Neural progenitor cell (in vitro differentiated cells): ENCODE measurements at regions not wholly inside any gene's neighbourhood (a gene's known extent, or its start where the extent isn't known, plus 50 kb on each side); places are given as distances from the start of the nearest gene placed in this dataset.
"Not testable (repeated sequence)": the region's sequence is repeated elsewhere in the genome, so short reads cannot be mapped to it uniquely, and the experiment has no call there.

ENCODE experiments used
- DNase-seq: peaks from one replicate; pipeline ENCODE4 v3.0.0-alpha.2; 2016; ENCODE audit warnings: low spot score
- H2AFZ ChIP-seq: fragments of 200-600 bp; sonication (generic); replicated peaks from 2 replicates; pipeline ENCODE4 v1.6.1; 2016; ENCODE audit warnings: antibody characterized with exemption
- H3F3A ChIP-seq: fragments of 200-600 bp; sonication (generic); 2 replicates; pipeline ENCODE4 v1.6.1; 2016; ENCODE audit warnings: antibody characterized with exemption, low read depth
- H3K27ac ChIP-seq: fragments of 200-600 bp; sonication (generic); 2 replicates; pipeline ENCODE4 v1.5.1; 2016; ENCODE audit warnings: mild to moderate bottlenecking
- H3K27me3 ChIP-seq: fragments of 200-600 bp; sonication (generic); 2 replicates; pipeline ENCODE4 v1.6.1; 2016; ENCODE audit warnings: mild to moderate bottlenecking, moderate library complexity
- H3K36me3 ChIP-seq: fragments of 200-600 bp; sonication (generic); 2 replicates; pipeline ENCODE4 v1.5.1; 2016
- H3K4me1 ChIP-seq: fragments of 200-600 bp; sonication (generic); 2 replicates; pipeline ENCODE4 v1.6.1; 2016; ENCODE audit warnings: mixed run types
- H3K4me2 ChIP-seq: fragments of 200-600 bp; sonication (generic); 2 replicates; pipeline ENCODE4 v1.6.1; 2016
- H3K4me3 ChIP-seq: fragments of 200-600 bp; sonication (generic); 2 replicates; pipeline ENCODE4 v1.5.1; 2016
- H3K79me2 ChIP-seq: fragments of 200-600 bp; sonication (generic); 2 replicates; pipeline ENCODE4 v1.6.1; 2016; ENCODE audit warnings: low read depth
- H3K9ac ChIP-seq: fragments of 200-600 bp; sonication (generic); 2 replicates; pipeline ENCODE4 v1.6.1; 2016
- H3K9me3 ChIP-seq: fragments of 200-600 bp; sonication (generic); 2 replicates; pipeline ENCODE4 v1.5.1; 2016; ENCODE audit warnings: low read depth
- H4K20me1 ChIP-seq: fragments of 200-600 bp; sonication (generic); 2 replicates; pipeline ENCODE4 v1.6.1; 2016; ENCODE audit warnings: low read depth
- H3K27ac Mint-ChIP-seq: 3 replicates; pipeline ENCODE4 v1.8.0; 2021; ENCODE audit warnings: mixed read lengths
- H3K27me3 Mint-ChIP-seq: 2 replicates; pipeline ENCODE4 v1.8.0; 2022; ENCODE audit warnings: low read depth, mild to moderate bottlenecking, inconsistent platforms, moderate library complexity, mixed read lengths; ENCODE audit not compliant: insufficient read depth
- H3K36me3 Mint-ChIP-seq: 3 replicates; pipeline ENCODE4 v1.8.0; 2021; ENCODE audit warnings: mixed read lengths
- H3K4me1 Mint-ChIP-seq: 3 replicates; pipeline ENCODE4 v1.8.0; 2021; ENCODE audit warnings: mixed read lengths
- H3K4me3 Mint-ChIP-seq: 3 replicates; pipeline ENCODE4 v1.8.0; 2021; ENCODE audit warnings: mild to moderate bottlenecking, moderate library complexity, mixed read lengths
- H3K9me3 Mint-ChIP-seq: 3 replicates; pipeline ENCODE4 v1.8.0; 2020; ENCODE audit warnings: mixed read lengths
- CTCF ChIP-seq: fragments of 200-600 bp; sonication (generic); IDR thresholded peaks from 2 replicates; pipeline ENCODE4 v1.5.1; 2017; ENCODE audit warnings: antibody characterized with exemption, mild to moderate bottlenecking
- EZH2 ChIP-seq: fragments of 200-600 bp; sonication (generic); IDR thresholded peaks from 2 replicates; pipeline ENCODE4 v1.6.1; 2017; ENCODE audit warnings: antibody characterized with exemption, mild to moderate bottlenecking, moderate library complexity
- EZH2phosphoT487 ChIP-seq: fragments of 200-600 bp; sonication (generic); IDR thresholded peaks from 2 replicates; pipeline ENCODE4 v1.6.1; 2017; ENCODE audit warnings: antibody characterized with exemption

GRCh38 chr11:7170431-7170830 is 81.3 kb upstream of the SYT9 start:
- H3K9ac ChIP-seq: no peak overlapping the region

DNA sequence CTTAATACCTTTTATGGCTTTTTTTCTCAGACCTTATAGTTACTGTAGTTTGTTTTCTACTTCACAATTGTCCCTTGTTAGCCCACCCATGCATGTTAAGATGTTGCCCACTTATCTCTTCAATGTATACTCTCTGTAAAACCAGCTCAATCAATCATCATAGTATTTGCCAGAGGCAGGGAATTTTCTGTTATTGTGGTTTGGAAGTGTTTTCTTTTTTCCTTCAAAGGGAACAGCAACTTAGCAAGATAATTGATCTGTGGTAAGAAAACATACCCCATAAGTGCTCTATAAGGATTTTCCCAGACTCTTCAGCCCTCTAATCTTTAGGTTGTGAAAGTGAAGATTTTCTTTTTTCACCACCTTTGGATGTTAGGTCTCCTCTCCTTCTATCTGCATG is 76.7 kb upstream of the SYT9 start:
- Histone ChIP-seq H3K27ac (no peak overlapping the region), H3K36me3 (no peaks in the 10 kb centered on the region), H3K27me3 (no peaks in the 10 kb centered on the region), H3K9me3 (no peaks in the 10 kb centered on the region), H3K4me1 (no peaks in the 10 kb centered on the region), H3K4me2 (no peak overlapping the region), H2AFZ (no peak overlapping the region), H3F3A (no peaks in the 10 kb centered on the region), H4K20me1 (no peaks in the 10 kb centered on the region), H3K9ac (no peak overlapping the region), H3K4me3 (no peak overlapping the region), H3K79me2 (no peaks in the 10 kb centered on the region)
- no peak overlapping the region for H3K4me3 Mint-ChIP-seq
- H3K36me3 Mint-ChIP-seq: no peaks in the 10 kb centered on the region
- no peaks in the 10 kb centered on the region for H3K27me3 Mint-ChIP-seq
- H3K9me3 Mint-ChIP-seq: no peaks in the 10 kb centered on the region
- DNase-seq: no peak
- no peak for TF ChIP-seq CTCF
- TF ChIP-seq EZH2: no peak
- no peak for TF ChIP-seq EZH2phosphoT487
- H3K4me1 Mint-ChIP-seq: no peaks in the 10 kb centered on the region
- H3K27ac Mint-ChIP-seq: no peak overlapping the region

More at GRCh38 chr11:7170431-7170830, 81.3 kb upstream of the SYT9 start:
- no peaks in the 10 kb centered on the region for H3K36me3 ChIP-seq
- Mint-ChIP-seq H3K9me3 (no peaks in the 10 kb centered on the region), H3K36me3 (no peaks in the 10 kb centered on the region), H3K4me3 (no peak overlapping the region), H3K27me3 (no peaks in the 10 kb centered on the region), H3K27ac (no peak overlapping the region), H3K4me1 (no peaks in the 10 kb centered on the region)
- H3K27ac ChIP-seq: no peak overlapping the region
- H3K4me2 ChIP-seq: no peak overlapping the region
- H4K20me1 ChIP-seq: no peaks in the 10 kb centered on the region
- DNase-seq: no peak
- H3K4me1 ChIP-seq: peaks cover 28% of the 10 kb centered on the region
- no peak for TF ChIP-seq EZH2phosphoT487
- H3K27me3 ChIP-seq: no peaks in the 10 kb centered on the region
- no peak overlapping the region for H2AFZ ChIP-seq
- peaks cover 5% of the 10 kb centered on the region for H3F3A ChIP-seq
- H3K79me2 ChIP-seq: no peaks in the 10 kb centered on the region
- no peak overlapping the region for H3K4me3 ChIP-seq
- H3K9me3 ChIP-seq: no peaks in the 10 kb centered on the region

- no peaks in the 10 kb centered on the region for H3K9me3 ChIP-seq
- no peak overlapping the region for H3K9ac ChIP-seq
- H3K27ac ChIP-seq: no peak overlapping the region
- Mint-ChIP-seq H3K27ac (no peak overlapping the region), H3K36me3 (no peaks in the 10 kb centered on the region), H3K27me3 (peaks cover 2% of the 10 kb centered on the region), H3K4me1 (no peaks in the 10 kb centered on the region), H3K4me3 (no peak overlapping the region), H3K9me3 (peaks cover 2% of the 10 kb centered on the region)
- H3K4me3 ChIP-seq: no peak overlapping the region
- no peaks in the 10 kb centered on the region for H3F3A ChIP-seq
- no peaks in the 10 kb centered on the region for H3K4me1 ChIP-seq
- H3K27me3 ChIP-seq: no peaks in the 10 kb centered on the region
- H3K79me2 ChIP-seq: no peaks in the 10 kb centered on the region
- no peak overlapping the region for H3K4me2 ChIP-seq
- DNase-seq: no peak
- H2AFZ ChIP-seq: no peak overlapping the region
- H4K20me1 ChIP-seq: no peaks in the 10 kb centered on the region
- TF ChIP-seq CTCF: no peak
- no peaks in the 10 kb centered on the region for H3K36me3 ChIP-seq
Measured at GRCh38 chr11:7186190-7186589, 65.5 kb upstream of the SYT9 start.

GRCh38 chr11:7186676-7187075 is 65.0 kb upstream of the SYT9 start:
- DNase-seq: no peak
- H3K9ac ChIP-seq: no peak overlapping the region
- no peaks in the 10 kb centered on the region for H3K27me3 ChIP-seq
- no peaks in the 10 kb centered on the region for H3K36me3 ChIP-seq
- Mint-ChIP-seq H3K4me3 (no peak overlapping the region), H3K4me1 (no peaks in the 10 kb centered on the region), H3K27ac (no peak overlapping the region), H3K9me3 (peaks cover 2% of the 10 kb centered on the region), H3K36me3 (no peaks in the 10 kb centered on the region), H3K27me3 (peaks cover 2% of the 10 kb centered on the region)
- no peak for TF ChIP-seq CTCF
- no peak for TF ChIP-seq EZH2
- TF ChIP-seq EZH2phosphoT487: no peak
- no peaks in the 10 kb centered on the region for H3K9me3 ChIP-seq
- H4K20me1 ChIP-seq: no peaks in the 10 kb centered on the region
- H3K79me2 ChIP-seq: no peaks in the 10 kb centered on the region
- H3K4me2 ChIP-seq: no peak overlapping the region
- no peak overlapping the region for H2AFZ ChIP-seq
- no peaks in the 10 kb centered on the region for H3F3A ChIP-seq
- no peak overlapping the region for H3K4me3 ChIP-seq
- H3K4me1 ChIP-seq: no peaks in the 10 kb centered on the region
- H3K27ac ChIP-seq: no peak overlapping the region

DNA sequence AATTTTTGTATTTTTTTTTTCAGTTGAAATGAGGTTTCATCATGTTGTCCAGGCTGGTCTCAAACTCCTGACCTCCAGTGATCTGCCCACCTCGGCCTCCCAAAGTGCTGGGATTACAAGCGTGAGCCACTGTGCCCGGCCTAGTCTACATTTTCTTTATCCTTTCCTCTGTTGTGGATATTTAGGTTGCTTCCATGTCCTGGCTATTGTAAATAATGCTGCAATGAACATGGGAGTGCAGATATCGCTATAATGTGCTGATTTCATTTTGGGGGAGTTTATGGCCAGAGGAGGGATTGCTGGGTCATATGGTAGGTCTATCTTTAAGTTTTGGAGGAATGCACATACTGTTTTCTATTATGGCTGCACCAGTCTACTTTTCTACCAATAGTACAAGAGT is 58.9 kb upstream of the SYT9 start:
- not testable (repeated sequence) for H3K9ac ChIP-seq, H3K4me1 ChIP-seq, H3K4me3 ChIP-seq, H3K27ac ChIP-seq, H3K9me3 Mint-ChIP-seq, H3K27ac Mint-ChIP-seq, H2AFZ ChIP-seq, H4K20me1 ChIP-seq, H3K4me3 Mint-ChIP-seq, H3K27me3 ChIP-seq, H3K9me3 ChIP-seq, DNase-seq, H3K79me2 ChIP-seq, H3K36me3 Mint-ChIP-seq, H3F3A ChIP-seq, H3K4me1 Mint-ChIP-seq, H3K4me2 ChIP-seq, H3K27me3 Mint-ChIP-seq, H3K36me3 ChIP-seq
